Endothelial cell of umbilical vein (primary cell): ENCODE measurements at regions not wholly inside any gene's neighbourhood (a gene's known extent, or its start where the extent isn't known, plus 50 kb on each side); places are given as distances from the start of the nearest gene placed in this dataset.

Source experiments
- BruUV-seq: library from RNA; stranded (reverse); fragments of 400-500 nt; replicated peaks from 2 replicates; lab custom pipeline; 2021; lab: Mats Ljungman, UMichigan
- CTCF ChIA-PET: fragments of 300-600, 350-600 bp; sonication (Branson Sonifier 250); formaldehyde crosslinking; loops from one replicate; lab custom pipeline; 2021; ENCODE audit warnings: antibody characterized with exemption, inconsistent platforms; lab: Charles Lee
- POLR2A ChIA-PET: fragments of 300-600, 350-600 bp; sonication (Branson Sonifier 250); formaldehyde crosslinking; loops from one replicate; lab custom pipeline; 2021; ENCODE audit warnings: antibody characterized with exemption, inconsistent platforms; lab: Charles Lee
- DNase-seq: peaks from one replicate; pipeline ENCODE4 v3.0.0-alpha.2; 2011; ENCODE audit warnings: low read depth, low spot score
- FAIRE-seq: peaks from 2 replicates; lab custom pipeline; 2011; peaks lifted over from hg19 to GRCh38; lab: Jason Lieb, UNC
- H2AFZ ChIP-seq: 2 replicates; pipeline ENCODE4 v1.6.0; 2012; ENCODE audit warnings: low read depth, low read length, control low read depth, inconsistent platforms
- H3K27ac ChIP-seq: 2 replicates; pipeline ENCODE4 v1.5.1; 2011; ENCODE audit warnings: low read depth, mild to moderate bottlenecking, control low read depth, low read length, moderate library complexity; ENCODE audit not compliant: insufficient read depth
- H3K27me3 ChIP-seq, 2 experiments: 2 replicates each; pipeline versions ENCODE4 v1.6.0 to v1.6.1; 2011; ENCODE audit warnings: low read length in 2 of 2, mixed read lengths in 1 of 2; ENCODE audit not compliant: control insufficient read depth in 2 of 2, insufficient read depth in 2 of 2
- H3K36me3 ChIP-seq, 2 experiments: 2 replicates in 1 of 2; 3 replicates in 1 of 2; pipeline ENCODE4 v1.5.1; 2011; ENCODE audit warnings: low read length in 2 of 2, mild to moderate bottlenecking in 1 of 2, moderate library complexity in 1 of 2; ENCODE audit not compliant: control insufficient read depth in 2 of 2, insufficient read depth in 2 of 2; ENCODE audit errors: extremely low read depth in 1 of 2
- H3K4me1 ChIP-seq: 3 replicates; pipeline ENCODE4 v1.5.1; 2011; ENCODE audit warnings: mild to moderate bottlenecking, low read length; ENCODE audit not compliant: control insufficient read depth, insufficient read depth; ENCODE audit errors: extremely low read depth
- H3K4me2 ChIP-seq: 2 replicates; pipeline ENCODE4 v1.6.1; 2011; ENCODE audit warnings: low read length, control low read depth, mixed read lengths; ENCODE audit not compliant: insufficient read depth
- H3K4me3 ChIP-seq, 3 experiments: fragments of 200-600 bp in 1 of 3; sonication (generic), shearing (Covaris generic) in 1 of 3; replicated peaks in 1 of 3; 2 replicates each; pipeline ENCODE4 v1.5.1; 2011 to 2016; ENCODE audit warnings: control low read depth in 3 of 3, low read length in 3 of 3, mild to moderate bottlenecking in 2 of 3, inconsistent platforms in 1 of 3, low read depth in 1 of 3, moderate library complexity in 1 of 3; ENCODE audit not compliant: insufficient read depth in 1 of 3
- H3K79me2 ChIP-seq: 2 replicates; pipeline ENCODE4 v1.6.0; 2012; ENCODE audit warnings: low read length, inconsistent platforms; ENCODE audit not compliant: control insufficient read depth, insufficient read depth
- H3K9ac ChIP-seq: replicated peaks from 2 replicates; pipeline ENCODE3; 2011; ENCODE audit warnings: low read length, control low read depth; ENCODE audit not compliant: insufficient read depth; ENCODE audit errors: extremely low read depth
- H3K9me1 ChIP-seq: replicated peaks from 3 replicates; pipeline ENCODE4 v1.6.0; 2011; ENCODE audit warnings: mild to moderate bottlenecking, low read length; ENCODE audit not compliant: control insufficient read depth, insufficient read depth; ENCODE audit errors: extremely low read depth
- H3K9me3 ChIP-seq: replicated peaks from 2 replicates; pipeline ENCODE4 v1.5.1; 2012; ENCODE audit warnings: low read length, inconsistent platforms; ENCODE audit not compliant: control insufficient read depth, insufficient read depth
- H4K20me1 ChIP-seq: replicated peaks from 2 replicates; pipeline ENCODE3; 2011; ENCODE audit warnings: mild to moderate bottlenecking, low read length; ENCODE audit not compliant: control insufficient read depth, insufficient read depth; ENCODE audit errors: extremely low read depth
- CTCF ChIP-seq, 2 donors: IDR thresholded peaks; 1 replicate in 1 of 2; 2 replicates in 1 of 2; pipeline ENCODE4 v1.5.1; 2011; ENCODE audit warnings: low read length in 2 of 2, mild to moderate bottlenecking in 2 of 2, moderate library complexity in 2 of 2, control low read depth in 1 of 2, inconsistent platforms in 1 of 2, low read depth in 1 of 2; ENCODE audit not compliant: insufficient read depth in 1 of 2; ENCODE audit errors: extremely low read depth in 1 of 2
- EZH2 ChIP-seq: IDR thresholded peaks from 2 replicates; pipeline ENCODE4 v1.6.1; 2012; ENCODE audit warnings: borderline replicate concordance, low read depth, mild to moderate bottlenecking, moderate library complexity, low read length, inconsistent platforms; ENCODE audit not compliant: severe bottlenecking
- FOS ChIP-seq: IDR thresholded peaks from 2 replicates; pipeline ENCODE4 v1.6.1; 2011; ENCODE audit warnings: mild to moderate bottlenecking, low read length, moderate library complexity, borderline replicate concordance; ENCODE audit not compliant: insufficient read depth
- GATA2 ChIP-seq: IDR thresholded peaks from 2 replicates; pipeline ENCODE4 v1.7.0; 2011; ENCODE audit warnings: low read depth, mild to moderate bottlenecking, moderate library complexity, mixed read lengths, low read length; ENCODE audit not compliant: insufficient read length, insufficient read depth
- JUN ChIP-seq: IDR thresholded peaks from 2 replicates; pipeline ENCODE4 v1.6.1; 2011; ENCODE audit warnings: borderline replicate concordance, low read depth; ENCODE audit not compliant: insufficient read length, insufficient read depth
- MAX ChIP-seq: IDR thresholded peaks from 2 replicates; pipeline ENCODE4 v1.6.1; 2011; ENCODE audit not compliant: insufficient read depth, insufficient read length
- MYC ChIP-seq: IDR thresholded peaks from one replicate; pipeline ENCODE4 v1.6.1; 2011; ENCODE audit warnings: mild to moderate bottlenecking, low read depth, low read length
- POLR2A ChIP-seq: IDR thresholded peaks from 2 replicates; pipeline ENCODE4 v1.6.1; 2012; ENCODE audit warnings: low read depth, mild to moderate bottlenecking, control low read depth, low read length
- POLR2AphosphoS5 ChIP-seq: IDR thresholded peaks from 2 replicates; pipeline ENCODE4 v1.6.1; 2012; ENCODE audit warnings: low read depth, mild to moderate bottlenecking, control low read depth, low read length, moderate library complexity; ENCODE audit not compliant: insufficient read depth
- dilution Hi-C: fragments of 300-500 bp; cut with MboI; formaldehyde crosslinking; loops from one replicate; pipeline ENCODE4 v1.15.0; 2019; ENCODE audit warnings: low sequenced_read_pairs; ENCODE audit not compliant: extremely low pct_ligation_motif_present
- intact Hi-C: fragments of 100-400 bp; cut with micrococcal nuclease; formaldehyde crosslinking; loops from one replicate; pipeline ENCODE4 v1.10.0; 2022

GRCh38 chr2:59658906-59659635, 894.4 kb downstream of the BCL11A start:
- intact Hi-C loops, result no loop called here
- TF ChIP-seq FOS (no peak), MAX (no peak), POLR2AphosphoS5 (no peak), POLR2A (no peak), EZH2 (no peak), JUN (no peak), MYC (no peak), GATA2 (no peak), CTCF (IDR thresholded peaks at IDR 0.05; ENCODE audit: extremely low read depth in 1 of 2, insufficient read depth in 1 of 2, low read depth in 1 of 2, low read length in 2 of 2) (no peak)
- FAIRE-seq (no peak), DNase-seq (no peak)
- no peak overlapping the region for H3K9ac ChIP-seq
- dilution Hi-C loops, result no loop called here
- H3K4me3 ChIP-seq, result no peak overlapping the region
- no peaks in the 10 kb centered on the region for H4K20me1 ChIP-seq
- no peak overlapping the region for H3K4me2 ChIP-seq
- H3K27ac ChIP-seq, result no peak overlapping the region
- POLR2A ChIA-PET, result no interaction called here
- H2AFZ ChIP-seq, result no peak overlapping the region
- H3K4me1 ChIP-seq, result no peaks in the 10 kb centered on the region
- no TSS peak for BruUV-seq
- no peaks in the 10 kb centered on the region for H3K9me3 ChIP-seq
- H3K9me1 ChIP-seq, result no peaks in the 10 kb centered on the region
- no peaks in the 10 kb centered on the region for H3K27me3 ChIP-seq
- CTCF ChIA-PET, result no interaction called here
- H3K36me3 ChIP-seq, result no peaks in the 10 kb centered on the region
- H3K79me2 ChIP-seq, result no peaks in the 10 kb centered on the region
